ENCODE measurements at regions not wholly inside any gene's neighbourhood (a gene's known extent, or its start where the extent isn't known, plus 50 kb on each side); places are given as distances from the start of the nearest gene placed in this dataset.

- no peaks in the 10 kb centered on the region for H3K36me3 ChIP-seq (replicated peaks in 1 of 2; ENCODE audit: control insufficient read depth in 1 of 2, insufficient read depth in 2 of 2, low read length in 2 of 2)
- TF ChIP-seq ZNF160 (CRISPR knock-in tag; IDR thresholded peaks at IDR 0.05) (no peak), ZNF709 (CRISPR knock-in tag; IDR thresholded peaks at IDR 0.05) (no peak), TFDP2 (CRISPR knock-in tag; IDR thresholded peaks at IDR 0.05) (no peak), NAIF1 (CRISPR knock-in tag; IDR thresholded peaks at IDR 0.05; ENCODE audit: borderline replicate concordance) (no peak), SNRNP70 (IDR thresholded peaks at IDR 0.05; ENCODE audit: low read depth, low read length) (no peak), ZNF510 (CRISPR knock-in tag; IDR thresholded peaks at IDR 0.05; ENCODE audit: low read depth) (no peak), ZNF724P (CRISPR knock-in tag; IDR thresholded peaks at IDR 0.05; ENCODE audit: borderline replicate concordance) (no peak), ZNF780A (CRISPR knock-in tag; IDR thresholded peaks at IDR 0.05) (no peak), REPIN1 (CRISPR knock-in tag; IDR thresholded peaks at IDR 0.05; ENCODE audit: borderline replicate concordance, low read depth) (no peak), MTA1 (CRISPR knock-in tag; IDR thresholded peaks at IDR 0.05; ENCODE audit: borderline replicate concordance) (no peak)
- ATAC-seq (no peak), FAIRE-seq (no peak), DNase-seq (ENCODE audit: low spot score) (no peak)
- POLR2A ChIA-PET, result no interaction called here
- no TSS peak for BruUV-seq (replicated peaks)
- no peaks in the 10 kb centered on the region for H4K20me1 ChIP-seq (ENCODE audit: insufficient read depth, low read length)
- WGBS (ENCODE audit: low lambda C conversion rate), result 0% methylated on average over 3 of the region's 3 CpGs
- H3K4me2 ChIP-seq (ENCODE audit: low read depth, low read length), result no peak overlapping the region
- no peaks in the 10 kb centered on the region for H3K4me1 ChIP-seq (ENCODE audit: insufficient read depth, low read length)
- no peak overlapping the region for H3K4me3 ChIP-seq (replicated peaks in 1 of 3; ENCODE audit: insufficient read depth in 1 of 3, low read depth in 2 of 3, low read length in 3 of 3)
- in situ Hi-C loops (cut with HindIII; ENCODE audit: extremely low pct_ligation_motif_present, low pct_unique_long_range_greater_than_20kb), result no loop called here
- no peak overlapping the region for H3K9ac ChIP-seq (ENCODE audit: insufficient read depth, low read depth, low read length)
- H3K27ac ChIP-seq (ENCODE audit: extremely low read length, insufficient read depth, low read length), result no peak overlapping the region
- CTCF ChIA-PET (ENCODE audit: low intra/inter-chr PET ratio, low total read pairs), result no interaction called here
- no peaks in the 10 kb centered on the region for H3K79me2 ChIP-seq (ENCODE audit: insufficient read depth, low read length)
- H3K9me3 ChIP-seq (ENCODE audit: low read length), result no peaks in the 10 kb centered on the region
- intact Hi-C loops (cut with micrococcal nuclease; ENCODE audit: unreplicated experiment), result no loop called here
- H2AFZ ChIP-seq (ENCODE audit: low read length), result no peak overlapping the region
- H3K27me3 ChIP-seq (ENCODE audit: control insufficient read depth in 1 of 2, insufficient read depth in 2 of 2, low read length in 2 of 2), result peaks cover 0 to 23% of the 10 kb centered on the region in 2 experiments; a peak in 3 of 5 replicates
These were observed 68.0 kb downstream of the GSC start for GRCh38 chr14:94701861-94702370.

All from HepG2 (cell line).